ENCODE measurements at regions not wholly inside any gene's neighbourhood (a gene's known extent, or its start where the extent isn't known, plus 50 kb on each side); places are given as distances from the start of the nearest gene placed in this dataset.
A peak's percentile ranks its signal among the peaks of the same experiment; 100 is the strongest.

DNA sequence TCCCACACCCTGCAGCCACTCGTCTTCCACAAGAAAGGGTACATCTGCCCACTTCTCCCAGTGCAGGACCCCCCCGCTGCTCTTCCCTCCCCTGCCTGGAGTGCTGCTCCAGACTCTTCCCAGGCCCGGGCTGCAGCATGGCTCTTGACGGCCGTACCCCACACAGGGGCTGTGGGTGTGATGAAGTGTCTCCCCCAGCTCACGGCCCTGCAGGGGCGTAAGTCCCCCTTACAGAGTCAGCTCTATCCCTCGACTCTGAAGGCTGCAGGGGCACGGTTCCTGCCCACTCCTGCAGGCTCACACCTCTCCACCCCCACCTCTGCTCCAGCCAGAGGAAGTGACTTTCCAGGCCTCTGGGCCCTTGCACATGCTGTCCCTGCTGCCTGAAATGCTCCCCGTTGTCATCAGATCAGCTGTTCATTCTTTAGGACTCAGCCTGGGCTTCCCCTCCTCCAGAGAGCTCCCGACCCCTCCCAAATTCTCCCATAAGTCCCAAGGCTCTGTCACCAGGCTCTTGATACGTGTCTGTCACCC is 180.6 kb upstream of the IER5L start:
- Histone ChIP-seq H3K27me3 (ENCODE audit: control insufficient read depth in 1 of 2, insufficient read depth in 2 of 2, low read length in 2 of 2) (no peaks in the 10 kb centered on the region), H3K9me3 (ENCODE audit: control insufficient read depth in 2 of 2, low read length in 2 of 2) (peaks cover 0 to 11% of the 10 kb centered on the region in 2 donors), H3K4me3 (ENCODE audit: low read length in 2 of 2) (no peak overlapping the region), H3K9ac (ENCODE audit: low read length in 2 of 2) (no peak overlapping the region), H3K36me3 (ENCODE audit: control insufficient read depth in 2 of 2, insufficient read depth in 2 of 2, low read length in 2 of 2) (no peaks in the 10 kb centered on the region), H3K4me1 (ENCODE audit: control insufficient read depth, insufficient read depth, low read length) (peaks cover 2% of the 10 kb centered on the region), H3K27ac (ENCODE audit: low read length) (no peak overlapping the region)

DNA sequence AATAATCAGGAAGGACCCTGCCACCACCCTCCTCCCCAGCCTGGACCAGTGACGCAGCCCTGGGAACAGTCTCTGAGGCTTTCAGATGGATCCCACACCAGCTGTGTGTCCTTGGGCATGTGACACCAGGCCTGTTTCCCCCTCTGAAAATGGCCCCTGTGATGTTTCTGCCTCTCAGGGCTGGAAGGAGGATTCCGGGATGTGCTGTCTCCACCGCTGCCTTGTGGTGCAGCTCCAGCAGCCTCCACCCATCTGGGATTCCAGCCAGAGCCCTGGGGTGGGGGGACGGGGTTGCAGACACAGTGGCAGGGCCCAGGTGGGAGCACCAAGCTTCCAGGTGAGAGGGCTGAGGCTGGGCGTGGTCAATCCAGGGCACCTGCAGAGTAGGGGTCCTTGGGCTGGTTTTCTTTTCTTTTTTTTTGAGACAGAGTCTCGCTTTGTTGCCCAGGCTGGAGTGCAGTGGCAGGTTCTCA is 179.7 kb upstream of the IER5L start:
- H3K9ac ChIP-seq (ENCODE audit: low read length in 2 of 2), result no peak overlapping the region
- no peak overlapping the region for H3K4me3 ChIP-seq (ENCODE audit: low read length in 2 of 2)
- no peaks in the 10 kb centered on the region for H3K27me3 ChIP-seq (ENCODE audit: control insufficient read depth in 1 of 2, insufficient read depth in 2 of 2, low read length in 2 of 2)
- H3K36me3 ChIP-seq (ENCODE audit: control insufficient read depth in 2 of 2, insufficient read depth in 2 of 2, low read length in 2 of 2), result no peaks in the 10 kb centered on the region
- peaks cover 11% of the 10 kb centered on the region for H3K4me1 ChIP-seq (ENCODE audit: control insufficient read depth, insufficient read depth, low read length)
- peaks cover 0 to 11% of the 10 kb centered on the region in 2 donors for H3K9me3 ChIP-seq (ENCODE audit: control insufficient read depth in 2 of 2, low read length in 2 of 2)
- H3K27ac ChIP-seq (ENCODE audit: low read length), result no peak overlapping the region

DNA sequence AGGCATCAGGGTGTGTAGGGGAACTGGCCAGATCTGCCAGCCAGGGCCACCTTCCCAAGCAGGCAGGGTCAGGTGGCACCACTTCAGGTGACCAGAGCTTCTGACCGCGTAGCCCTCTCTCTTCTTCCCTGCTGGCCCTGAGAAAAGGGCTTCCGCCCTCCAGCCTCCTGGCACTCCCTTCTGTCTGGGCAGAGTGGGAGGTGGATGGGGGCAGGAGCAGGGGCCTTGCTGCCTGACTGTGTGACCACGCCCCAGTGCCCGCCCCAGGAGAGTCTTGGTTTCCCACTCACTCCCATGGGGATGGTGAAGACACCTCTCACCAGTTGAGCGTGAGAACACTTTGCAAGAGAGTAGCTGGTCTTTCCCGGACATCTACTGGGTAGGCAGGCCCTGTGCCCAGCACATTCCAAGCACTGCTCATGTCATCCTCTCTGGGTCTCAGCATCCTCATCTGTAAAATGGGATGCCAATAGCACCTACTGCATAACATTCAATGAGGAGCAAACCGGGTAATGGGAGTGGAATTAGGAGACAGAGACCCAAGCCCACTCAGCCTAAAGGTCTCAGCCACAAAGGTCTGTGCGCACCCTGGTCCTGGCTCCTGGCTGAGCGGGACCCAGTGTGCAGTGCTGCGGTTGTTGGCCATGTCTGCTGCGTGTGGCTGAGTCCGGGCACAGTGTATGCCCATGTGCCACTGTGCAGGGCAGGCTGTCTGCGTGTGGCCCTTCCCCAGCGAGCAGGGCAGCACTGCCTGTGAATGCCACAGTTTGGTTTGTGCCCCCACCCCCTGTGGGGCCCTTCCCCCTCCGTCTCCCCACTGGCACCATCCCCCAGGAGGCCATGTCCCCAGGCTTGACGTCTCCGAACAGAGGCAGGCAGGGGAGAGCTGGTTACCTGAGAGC is 179.1 kb upstream of the IER5L start:
- Histone ChIP-seq H3K4me1 (ENCODE audit: control insufficient read depth, insufficient read depth, low read length) (peaks cover 17% of the 10 kb centered on the region), H3K9me3 (ENCODE audit: control insufficient read depth in 2 of 2, low read length in 2 of 2) (peaks cover 0 to 11% of the 10 kb centered on the region in 2 donors), H3K27ac (ENCODE audit: low read length) (no peak overlapping the region), H3K36me3 (ENCODE audit: control insufficient read depth in 2 of 2, insufficient read depth in 2 of 2, low read length in 2 of 2) (no peaks in the 10 kb centered on the region), H3K27me3 (ENCODE audit: control insufficient read depth in 1 of 2, insufficient read depth in 2 of 2, low read length in 2 of 2) (no peaks in the 10 kb centered on the region), H3K9ac (ENCODE audit: low read length in 2 of 2) (no peak overlapping the region), H3K4me3 (ENCODE audit: low read length in 2 of 2) (no peak overlapping the region)

DNA sequence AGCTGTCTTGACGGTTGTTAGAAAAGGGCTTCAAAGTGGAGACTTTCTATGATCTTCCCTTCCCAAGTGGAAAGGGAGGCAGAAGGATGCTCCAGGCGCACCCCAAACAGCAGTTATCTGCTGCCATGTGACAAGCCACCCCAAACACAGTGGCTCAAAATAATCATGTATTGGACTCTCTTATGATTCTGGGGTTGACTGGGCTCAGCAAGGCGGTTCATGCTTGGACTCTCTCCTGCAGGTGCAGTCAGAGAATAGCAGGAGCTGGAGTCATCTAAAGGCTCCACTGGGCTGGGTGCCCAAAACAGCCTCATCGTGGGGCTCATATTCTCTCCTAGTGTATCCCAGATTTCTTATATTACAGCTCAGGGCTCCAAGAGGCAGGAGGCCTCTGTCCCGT is 177.6 kb upstream of the IER5L start:
- Histone ChIP-seq H3K27ac (ENCODE audit: low read length) (no peak overlapping the region), H3K36me3 (ENCODE audit: control insufficient read depth in 2 of 2, insufficient read depth in 2 of 2, low read length in 2 of 2) (no peaks in the 10 kb centered on the region), H3K9ac (ENCODE audit: low read length in 2 of 2) (no peak overlapping the region), H3K4me3 (ENCODE audit: low read length in 2 of 2) (no peak overlapping the region), H3K4me1 (ENCODE audit: control insufficient read depth, insufficient read depth, low read length) (peaks cover 24% of the 10 kb centered on the region), H3K27me3 (ENCODE audit: control insufficient read depth in 1 of 2, insufficient read depth in 2 of 2, low read length in 2 of 2) (no peaks in the 10 kb centered on the region), H3K9me3 (ENCODE audit: control insufficient read depth in 2 of 2, low read length in 2 of 2) (peaks cover 0 to 11% of the 10 kb centered on the region in 2 donors)

DNA sequence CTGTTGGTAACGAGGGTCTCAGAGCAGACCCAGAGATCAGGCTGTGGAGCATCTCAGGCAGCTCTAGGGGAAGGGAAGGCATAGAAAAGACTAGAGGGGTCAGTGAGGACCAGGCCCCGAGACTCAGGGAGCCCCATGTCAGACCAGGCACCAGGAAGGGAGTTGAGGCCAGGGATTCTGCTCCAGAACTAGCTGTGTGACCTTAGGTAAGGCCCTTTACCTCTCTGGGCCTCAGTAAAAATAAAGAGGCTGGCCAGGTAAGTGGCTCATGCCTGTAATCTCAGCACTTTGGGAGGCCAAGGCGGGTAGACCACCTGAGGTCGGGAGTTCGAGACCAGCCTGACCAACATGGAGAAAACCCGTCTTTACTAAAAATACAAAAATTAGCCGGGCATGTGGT is 176.4 kb upstream of the IER5L start:
- Histone ChIP-seq H3K27ac (ENCODE audit: low read length) (no peak overlapping the region), H3K27me3 (ENCODE audit: control insufficient read depth in 1 of 2, insufficient read depth in 2 of 2, low read length in 2 of 2) (no peaks in the 10 kb centered on the region), H3K9me3 (ENCODE audit: control insufficient read depth in 2 of 2, low read length in 2 of 2) (peaks cover 0 to 11% of the 10 kb centered on the region in 2 donors), H3K4me3 (ENCODE audit: low read length in 2 of 2) (no peak overlapping the region), H3K4me1 (ENCODE audit: control insufficient read depth, insufficient read depth, low read length) (peaks cover 24% of the 10 kb centered on the region), H3K9ac (ENCODE audit: low read length in 2 of 2) (no peak overlapping the region), H3K36me3 (ENCODE audit: control insufficient read depth in 2 of 2, insufficient read depth in 2 of 2, low read length in 2 of 2) (no peaks in the 10 kb centered on the region)

DNA sequence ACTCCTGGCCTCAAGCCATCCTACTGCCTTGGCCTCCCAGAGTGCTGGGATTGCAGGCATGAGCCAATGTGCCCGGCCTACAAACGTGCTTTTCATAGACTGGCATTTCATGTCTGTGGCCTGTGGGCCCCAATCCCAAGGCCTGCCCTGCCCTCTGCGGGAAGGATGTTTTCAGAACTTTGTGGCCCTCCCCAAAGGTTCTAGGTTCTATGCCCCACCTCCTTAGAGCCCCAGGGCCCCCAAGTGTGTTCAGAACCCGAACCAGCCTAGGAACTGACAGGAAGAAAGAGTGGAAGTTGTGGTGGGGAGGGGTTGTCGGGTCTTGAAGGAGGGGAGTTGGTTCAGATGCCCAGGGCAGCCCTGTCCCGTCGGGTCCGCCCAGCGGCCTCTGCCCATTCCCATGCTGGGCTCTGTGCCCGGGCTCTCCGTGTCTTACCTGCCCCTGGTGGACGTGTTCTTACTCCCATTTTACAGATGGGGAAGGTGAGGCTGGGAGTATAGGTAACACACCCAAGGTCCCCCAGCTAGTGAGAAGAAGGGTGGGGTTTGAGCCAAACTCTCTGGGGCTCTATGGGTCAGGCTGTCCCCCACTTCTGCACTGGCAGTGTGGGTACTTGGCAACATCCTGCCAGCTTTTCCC is 175.8 kb upstream of the IER5L start:
- Histone ChIP-seq H3K36me3 (ENCODE audit: control insufficient read depth in 2 of 2, insufficient read depth in 2 of 2, low read length in 2 of 2) (no peaks in the 10 kb centered on the region), H3K4me3 (ENCODE audit: low read length in 2 of 2) (no peak overlapping the region), H3K9ac (ENCODE audit: low read length in 2 of 2) (peak overlapping the region in 1 of 2 donors; percentile 21), H3K9me3 (ENCODE audit: control insufficient read depth in 2 of 2, low read length in 2 of 2) (peaks cover 0 to 11% of the 10 kb centered on the region in 2 donors), H3K4me1 (ENCODE audit: control insufficient read depth, insufficient read depth, low read length) (peaks cover 24% of the 10 kb centered on the region), H3K27me3 (ENCODE audit: control insufficient read depth in 1 of 2, insufficient read depth in 2 of 2, low read length in 2 of 2) (no peaks in the 10 kb centered on the region), H3K27ac (ENCODE audit: low read length) (no peak overlapping the region)

DNA sequence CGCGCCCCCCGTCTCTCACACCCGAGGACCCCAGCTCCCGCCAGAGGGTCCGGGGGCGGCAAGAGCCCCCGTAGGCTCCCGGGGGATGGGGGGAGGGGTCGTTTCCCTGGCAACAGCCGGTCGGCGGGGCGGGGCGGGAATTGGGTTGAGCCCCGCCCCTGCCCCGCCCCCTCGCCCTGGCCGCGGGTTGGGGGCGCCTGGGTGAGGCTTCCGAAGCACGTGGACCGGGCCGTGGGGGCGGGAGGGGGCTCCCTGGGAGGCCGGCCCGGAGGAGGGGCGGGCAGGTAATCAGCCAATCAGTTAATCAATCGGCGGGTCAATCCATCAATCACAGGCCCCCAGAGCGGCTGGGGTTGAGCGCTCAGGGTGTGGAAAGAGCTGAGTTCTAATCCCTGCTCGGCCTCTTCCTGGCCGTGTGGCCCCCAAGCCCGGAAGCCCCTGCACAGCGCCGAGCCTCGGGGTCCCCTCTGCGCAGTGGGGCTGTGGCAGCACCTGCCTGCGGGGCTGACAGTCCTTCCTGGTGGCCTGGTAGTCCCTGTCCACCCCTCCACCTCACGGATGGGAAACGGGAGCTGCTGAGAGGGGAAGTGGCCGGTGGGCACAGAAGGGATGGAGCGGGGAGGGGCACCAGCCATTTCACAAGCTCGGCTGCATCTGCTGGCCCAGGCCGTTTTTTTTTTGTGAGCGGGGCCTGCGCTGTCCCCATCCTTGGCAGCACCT is 174.2 kb upstream of the IER5L start:
- Histone ChIP-seq H3K4me1 (ENCODE audit: control insufficient read depth, insufficient read depth, low read length) (peaks cover 24% of the 10 kb centered on the region), H3K27me3 (ENCODE audit: control insufficient read depth in 1 of 2, insufficient read depth in 2 of 2, low read length in 2 of 2) (no peaks in the 10 kb centered on the region), H3K4me3 (ENCODE audit: low read length in 2 of 2) (peak overlapping the region; percentile 53 to 66), H3K27ac (ENCODE audit: low read length) (peak overlapping the region; percentile 41), H3K9ac (ENCODE audit: low read length in 2 of 2) (peak overlapping the region in 1 of 2 donors; percentile 66), H3K36me3 (ENCODE audit: control insufficient read depth in 2 of 2, insufficient read depth in 2 of 2, low read length in 2 of 2) (no peaks in the 10 kb centered on the region), H3K9me3 (ENCODE audit: control insufficient read depth in 2 of 2, low read length in 2 of 2) (peaks cover 0 to 11% of the 10 kb centered on the region in 2 donors)

DNA sequence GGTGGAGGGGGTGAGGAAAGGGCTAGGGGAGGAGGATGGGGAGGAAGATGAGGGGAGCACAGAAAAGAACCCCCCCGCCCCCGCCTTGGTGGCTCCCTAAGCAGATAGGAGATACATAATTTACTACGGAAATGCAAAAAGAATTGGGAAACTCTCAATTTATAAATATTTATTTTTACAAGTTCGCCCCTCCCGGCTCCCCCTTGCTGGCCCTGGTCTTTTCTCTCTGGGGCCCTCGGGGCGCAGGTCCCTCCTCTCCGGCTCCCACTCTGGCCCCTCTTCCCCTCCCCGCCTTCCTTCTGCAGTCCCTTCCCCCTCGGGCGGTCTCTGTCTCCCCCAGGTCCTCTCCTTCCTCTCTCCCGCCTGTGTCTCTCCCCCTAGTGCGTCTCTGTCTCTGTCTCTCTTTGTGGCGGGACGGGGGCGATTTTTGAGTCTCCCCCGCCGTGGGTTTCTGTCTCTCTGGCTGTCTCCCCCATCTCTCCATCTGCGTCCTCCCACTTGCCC is 173.6 kb upstream of the IER5L start:
- H3K9ac ChIP-seq (ENCODE audit: low read length in 2 of 2), result peak overlapping the region in 1 of 2 donors; percentile 66
- H3K27ac ChIP-seq (ENCODE audit: low read length), result peak overlapping the region; percentile 41

DNA sequence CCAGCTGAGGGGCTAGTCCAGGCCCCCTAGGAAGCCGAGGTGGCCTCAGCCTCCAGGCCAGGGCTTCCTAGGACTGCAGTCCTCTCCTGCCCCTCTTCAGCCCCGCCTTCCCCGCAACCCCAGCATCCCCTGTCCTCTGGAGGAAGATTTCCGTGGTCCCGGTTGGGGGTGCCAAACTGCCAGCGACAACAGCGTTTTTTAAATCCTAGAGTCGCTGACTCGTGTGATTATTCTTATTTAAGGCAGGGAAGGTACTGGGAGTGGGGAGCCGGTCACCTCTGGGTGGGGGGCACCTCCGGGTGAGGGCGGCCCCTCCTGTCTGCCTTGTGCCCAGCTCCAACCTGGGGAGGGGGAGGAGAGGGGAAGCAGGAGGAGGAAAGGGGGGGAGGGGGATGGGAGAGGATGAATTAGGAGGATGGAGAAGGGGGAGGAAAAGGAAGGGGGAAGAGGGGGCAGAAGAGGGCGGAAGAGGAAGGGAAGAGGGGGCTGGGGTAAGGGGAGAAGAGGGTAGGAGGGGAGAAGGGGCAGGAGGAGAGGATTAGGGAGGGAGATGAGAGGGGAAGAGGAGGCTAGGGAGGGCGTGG is 173.1 kb upstream of the IER5L start:
- H3K27ac ChIP-seq (ENCODE audit: low read length), result no peak overlapping the region

More for the DNA sequence above, 173.6 kb upstream of the IER5L start:
- Histone ChIP-seq H3K4me1 (ENCODE audit: control insufficient read depth, insufficient read depth, low read length) (peaks cover 24% of the 10 kb centered on the region), H3K4me3 (ENCODE audit: low read length in 2 of 2) (peak overlapping the region; percentile 53 to 66), H3K9me3 (ENCODE audit: control insufficient read depth in 2 of 2, low read length in 2 of 2) (peaks cover 0 to 11% of the 10 kb centered on the region in 2 donors), H3K27me3 (ENCODE audit: control insufficient read depth in 1 of 2, insufficient read depth in 2 of 2, low read length in 2 of 2) (no peaks in the 10 kb centered on the region), H3K36me3 (ENCODE audit: control insufficient read depth in 2 of 2, insufficient read depth in 2 of 2, low read length in 2 of 2) (no peaks in the 10 kb centered on the region)

More for the DNA sequence above, 173.1 kb upstream of the IER5L start:
- no peak overlapping the region for H3K9ac ChIP-seq (ENCODE audit: low read length in 2 of 2)
- H3K4me3 ChIP-seq (ENCODE audit: low read length in 2 of 2), result no peak overlapping the region
- H3K9me3 ChIP-seq (ENCODE audit: control insufficient read depth in 2 of 2, low read length in 2 of 2), result peaks cover 0 to 11% of the 10 kb centered on the region in 2 donors
- H3K36me3 ChIP-seq (ENCODE audit: control insufficient read depth in 2 of 2, insufficient read depth in 2 of 2, low read length in 2 of 2), result no peaks in the 10 kb centered on the region
- H3K27me3 ChIP-seq (ENCODE audit: control insufficient read depth in 1 of 2, insufficient read depth in 2 of 2, low read length in 2 of 2), result no peaks in the 10 kb centered on the region
- H3K4me1 ChIP-seq (ENCODE audit: control insufficient read depth, insufficient read depth, low read length), result peaks cover 24% of the 10 kb centered on the region

All from stomach smooth muscle (tissue), 2 donors.